ENCODE measurements at regions not wholly inside any gene's neighbourhood (a gene's known extent, or its start where the extent isn't known, plus 50 kb on each side); places are given as distances from the start of the nearest gene placed in this dataset.

GRCh38 chr4:26132858-26133257, 188.0 kb upstream of the RBPJ start:
- no peak for TF ChIP-seq CTCF (IDR thresholded peaks at IDR 0.05; ENCODE audit: low read length)
- no peak for TF ChIP-seq EZH2 (IDR thresholded peaks at IDR 0.05; ENCODE audit: borderline replicate concordance, low read length)

Data from OCI-LY1 (cell line).